Loucy (cell line): ENCODE measurements at regions not wholly inside any gene's neighbourhood (a gene's known extent, or its start where the extent isn't known, plus 50 kb on each side); places are given as distances from the start of the nearest gene placed in this dataset.

Experiments used
- H2AFZ ChIP-seq: fragments of 200-600 bp; sonication (generic); 2 replicates; pipeline ENCODE4 v1.6.0; 2016; ENCODE audit warnings: antibody characterized with exemption, mild to moderate bottlenecking, low read length, moderate library complexity
- H3F3A ChIP-seq: fragments of 200-600 bp; 2 replicates; pipeline ENCODE4 v1.6.0; 2016; ENCODE audit warnings: antibody characterized with exemption, low read depth, mild to moderate bottlenecking
- H3K27me3 ChIP-seq: fragments of 200-600 bp; sonication (generic); 2 replicates; pipeline ENCODE4 v1.6.1; 2014; ENCODE audit warnings: low read length, mild to moderate bottlenecking; ENCODE audit not compliant: insufficient read depth, poor library complexity, severe bottlenecking
- H3K36me3 ChIP-seq: fragments of 200-600 bp; sonication (generic); 2 replicates; pipeline ENCODE4 v1.6.1; 2016; ENCODE audit warnings: low read length; ENCODE audit not compliant: insufficient read depth
- H3K4me1 ChIP-seq: fragments of 200-600 bp; sonication (generic); 2 replicates; pipeline ENCODE4 v1.5.1; 2014; ENCODE audit warnings: low read length, mild to moderate bottlenecking; ENCODE audit not compliant: insufficient read depth, poor library complexity, severe bottlenecking
- H3K4me2 ChIP-seq: fragments of 200-600 bp; sonication (generic); 2 replicates; pipeline ENCODE4 v1.6.0; 2014; ENCODE audit warnings: antibody characterized with exemption, low read length, low read depth, mild to moderate bottlenecking; ENCODE audit not compliant: poor library complexity, severe bottlenecking
- H3K4me3 ChIP-seq: fragments of 200-600 bp; sonication (generic); 2 replicates; pipeline ENCODE4 v1.5.1; 2014; ENCODE audit warnings: low read length, mild to moderate bottlenecking, mixed read lengths; ENCODE audit not compliant: poor library complexity, severe bottlenecking
- H3K79me2 ChIP-seq: fragments of 200-600 bp; sonication (generic); 2 replicates; pipeline ENCODE4 v1.6.1; 2014; ENCODE audit warnings: low read length; ENCODE audit not compliant: insufficient read depth
- H3K9ac ChIP-seq: fragments of 200-600 bp; sonication (generic); 2 replicates; pipeline ENCODE4 v1.6.0; 2014; ENCODE audit warnings: mild to moderate bottlenecking, low read depth, low read length, moderate library complexity; ENCODE audit not compliant: poor library complexity, severe bottlenecking
- H3K9me2 ChIP-seq: fragments of 200-600 bp; sonication (generic); replicated peaks from 2 replicates; pipeline ENCODE4 v1.6.1; 2016; ENCODE audit warnings: low read depth, low read length, mixed read lengths
- H3K9me3 ChIP-seq: fragments of 200-600 bp; sonication (generic); 2 replicates; pipeline ENCODE4 v1.6.1; 2014; ENCODE audit warnings: mild to moderate bottlenecking, antibody characterized with exemption, low read length, low read depth; ENCODE audit not compliant: insufficient read depth
- H4K20me1 ChIP-seq: fragments of 200-600 bp; sonication (generic); 2 replicates; pipeline ENCODE4 v1.6.0; 2014; ENCODE audit warnings: antibody characterized with exemption, low read length, mild to moderate bottlenecking; ENCODE audit not compliant: insufficient read depth, poor library complexity, severe bottlenecking
- CTCF ChIP-seq: fragments of 200-600 bp; sonication (generic); conservative IDR thresholded peaks from 2 replicates; pipeline ENCODE4 v1.5.1; 2014; ENCODE audit warnings: mild to moderate bottlenecking, antibody characterized with exemption, low read length
- EZH2phosphoT487 ChIP-seq: fragments of 200-600 bp; IDR thresholded peaks from 2 replicates; pipeline ENCODE4 v1.6.1; 2018; ENCODE audit warnings: antibody characterized with exemption, mild to moderate bottlenecking, moderate library complexity, borderline replicate concordance

GRCh38 chr2:41042343-41042742, 590.5 kb upstream of the SLC8A1 start:
- Histone ChIP-seq H3K9me3 (no peaks in the 10 kb centered on the region), H3F3A (no peaks in the 10 kb centered on the region), H3K4me1 (no peaks in the 10 kb centered on the region), H3K9me2 (no peaks in the 10 kb centered on the region), H3K9ac (no peak overlapping the region), H3K27me3 (no peaks in the 10 kb centered on the region), H3K4me3 (no peak overlapping the region), H3K36me3 (no peaks in the 10 kb centered on the region), H3K4me2 (no peak overlapping the region), H2AFZ (no peak overlapping the region), H4K20me1 (no peaks in the 10 kb centered on the region), H3K79me2 (no peaks in the 10 kb centered on the region)
- no peak for TF ChIP-seq CTCF

GRCh38 chr2:41061356-41061755, 609.5 kb upstream of the SLC8A1 start:
- TF ChIP-seq CTCF (no peak), EZH2phosphoT487 (no peak)

GRCh38 chr2:41062336-41062735, 610.4 kb upstream of the SLC8A1 start:
- Histone ChIP-seq H3K4me3 (no peak overlapping the region), H3K36me3 (no peaks in the 10 kb centered on the region)
- TF ChIP-seq EZH2phosphoT487: no peak
- no peak for TF ChIP-seq CTCF

More at GRCh38 chr2:41061356-41061755, 609.5 kb upstream of the SLC8A1 start:
- Histone ChIP-seq H3F3A (no peaks in the 10 kb centered on the region), H3K9me3 (no peaks in the 10 kb centered on the region), H3K9ac (no peak overlapping the region), H3K4me2 (no peak overlapping the region), H3K9me2 (no peaks in the 10 kb centered on the region), H4K20me1 (no peaks in the 10 kb centered on the region), H3K36me3 (no peaks in the 10 kb centered on the region), H3K4me1 (no peaks in the 10 kb centered on the region), H3K79me2 (no peaks in the 10 kb centered on the region), H2AFZ (no peak overlapping the region), H3K27me3 (peaks cover 4% of the 10 kb centered on the region), H3K4me3 (no peak overlapping the region)

More at GRCh38 chr2:41062336-41062735, 610.4 kb upstream of the SLC8A1 start:
- Histone ChIP-seq H3K9me2 (no peaks in the 10 kb centered on the region), H3K9ac (no peak overlapping the region), H3K79me2 (no peaks in the 10 kb centered on the region), H3K27me3 (peaks cover 4% of the 10 kb centered on the region), H3K4me1 (no peaks in the 10 kb centered on the region), H3K9me3 (no peaks in the 10 kb centered on the region), H4K20me1 (no peaks in the 10 kb centered on the region), H2AFZ (no peak overlapping the region), H3F3A (no peaks in the 10 kb centered on the region), H3K4me2 (no peak overlapping the region)
